ENCODE measurements at regions not wholly inside any gene's neighbourhood (a gene's known extent, or its start where the extent isn't known, plus 50 kb on each side); places are given as distances from the start of the nearest gene placed in this dataset.

- intact Hi-C loops (cut with DNase I), result no loop called here
- 87 to 89% methylated on average over 1 of the region's 1 CpG for WGBS, 2 donors
These were observed 93.7 kb upstream of the CARD18 start for GRCh38 chr11:105233285-105233684.

GRCh38 chr11:105232021-105232420 lies 92.5 kb upstream of the CARD18 start:
- no peak for DNase-seq
- H3K4me3 ChIP-seq (replicated peaks in 1 of 3), result no peak overlapping the region
- H3K36me3 ChIP-seq, result no peaks in the 10 kb centered on the region
- H3K27ac ChIP-seq, result no peak overlapping the region
- no peaks in the 10 kb centered on the region for H3K9me3 ChIP-seq
- intact Hi-C loops (cut with DNase I), result no loop called here
- TF ChIP-seq POLR2A (IDR thresholded peaks at IDR 0.05) (no peak), CTCF (IDR thresholded peaks at IDR 0.05) (no peak)
- peaks cover 0 to 4% of the 10 kb centered on the region in 2 donors for H3K4me1 ChIP-seq
- H3K27me3 ChIP-seq, result no peaks in the 10 kb centered on the region
- WGBS, 2 donors, result 93 to 97% methylated on average over 1 of the region's 1 CpG

More at GRCh38 chr11:105233285-105233684, 93.7 kb upstream of the CARD18 start:
- no peaks in the 10 kb centered on the region for H3K36me3 ChIP-seq
- TF ChIP-seq POLR2A (IDR thresholded peaks at IDR 0.05), result no peak
- TF ChIP-seq CTCF (IDR thresholded peaks at IDR 0.05), result no peak
- no peak overlapping the region for H3K27ac ChIP-seq
- no peaks in the 10 kb centered on the region for H3K9me3 ChIP-seq
- no peak overlapping the region for H3K4me3 ChIP-seq (replicated peaks in 1 of 3)
- no peaks in the 10 kb centered on the region for H3K27me3 ChIP-seq
- H3K4me1 ChIP-seq, result no peaks in the 10 kb centered on the region
- DNase-seq, result no peak

GRCh38 chr11:105230586-105230985 lies 91.0 kb upstream of the CARD18 start:
- H3K27me3 ChIP-seq, result no peaks in the 10 kb centered on the region
- DNase-seq, result no peak
- no peak overlapping the region for H3K27ac ChIP-seq
- H3K36me3 ChIP-seq, result no peaks in the 10 kb centered on the region
- peaks cover 0 to 5% of the 10 kb centered on the region in 2 donors for H3K4me1 ChIP-seq
- no peak overlapping the region for H3K4me3 ChIP-seq (replicated peaks in 1 of 3)
- H3K9me3 ChIP-seq, result no peaks in the 10 kb centered on the region
- 80 to 95% methylated on average over 1 of the region's 1 CpG for WGBS, 2 donors
- intact Hi-C loops (cut with DNase I), result no loop called here
- no peak for TF ChIP-seq POLR2A (IDR thresholded peaks at IDR 0.05)
- no peak for TF ChIP-seq CTCF (IDR thresholded peaks at IDR 0.05)

GRCh38 chr11:105229761-105230160 lies 90.2 kb upstream of the CARD18 start:
- no peaks in the 10 kb centered on the region for H3K36me3 ChIP-seq
- DNase-seq, result no peak
- H3K27ac ChIP-seq, result no peak overlapping the region
- WGBS, 2 donors, result 82 to 84% methylated on average over 2 of the region's 2 CpGs
- H3K4me1 ChIP-seq, result peaks cover 4 to 7% of the 10 kb centered on the region in 2 donors
- no peak overlapping the region for H3K4me3 ChIP-seq (replicated peaks in 1 of 3)
- TF ChIP-seq CTCF (IDR thresholded peaks at IDR 0.05) (no peak), POLR2A (IDR thresholded peaks at IDR 0.05) (no peak)
- intact Hi-C loops (cut with DNase I), result no loop called here
- H3K9me3 ChIP-seq, result no peaks in the 10 kb centered on the region
- H3K27me3 ChIP-seq, result no peaks in the 10 kb centered on the region

- Histone ChIP-seq H3K9me3 (no peaks in the 10 kb centered on the region), H3K4me3 (replicated peaks in 1 of 3) (no peak overlapping the region), H3K27me3 (no peaks in the 10 kb centered on the region), H3K27ac (no peak overlapping the region), H3K4me1 (peaks cover 5 to 12% of the 10 kb centered on the region in 2 donors), H3K36me3 (no peaks in the 10 kb centered on the region)
- intact Hi-C loops (cut with DNase I), result no loop called here
- WGBS, 2 donors, result 79 to 88% methylated on average over 2 of the region's 2 CpGs
- no peak for TF ChIP-seq CTCF (IDR thresholded peaks at IDR 0.05)
- TF ChIP-seq POLR2A (IDR thresholded peaks at IDR 0.05), result no peak
- DNase-seq, result no peak
These were observed 89.7 kb upstream of the CARD18 start for GRCh38 chr11:105229257-105229656.
